ENCODE measurements at regions not wholly inside any gene's neighbourhood (a gene's known extent, or its start where the extent isn't known, plus 50 kb on each side); places are given as distances from the start of the nearest gene placed in this dataset.
"Not testable (repeated sequence)": the region's sequence is repeated elsewhere in the genome, so short reads cannot be mapped to it uniquely, and the experiment has no call there.

DNA sequence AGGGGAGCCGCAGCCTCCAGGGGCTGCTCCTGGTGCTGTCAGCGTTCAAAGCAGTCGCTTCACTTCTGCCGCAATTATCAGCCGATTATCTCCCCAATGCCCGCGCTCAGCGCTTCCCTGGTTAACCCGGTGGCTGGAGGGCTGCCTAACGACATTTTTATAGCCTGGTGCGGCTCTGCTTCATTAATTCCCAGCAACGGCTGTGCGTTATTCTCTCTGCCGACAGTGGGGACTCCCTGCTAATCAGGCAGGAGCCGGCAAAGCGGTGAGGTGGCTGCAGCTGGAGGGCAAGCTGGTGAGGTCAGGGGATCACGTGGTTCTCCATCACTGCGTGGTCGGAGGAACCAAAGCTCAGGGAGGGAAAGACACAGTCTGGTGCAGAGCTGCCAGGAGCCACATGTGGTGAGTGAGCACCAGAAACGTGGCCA is 62.9 kb downstream of the GLRX5 start:
- FAIRE-seq: no peak

GRCh38 chr14:95601650-95602049 is 66.8 kb downstream of the GLRX5 start:
- no peak for FAIRE-seq

- FAIRE-seq: no peak
Observed at GRCh38 chr14:95603415-95603814, 68.6 kb downstream of the GLRX5 start.

GRCh38 chr14:95606266-95606665 is 71.4 kb downstream of the GLRX5 start:
- FAIRE-seq: no peak

- no peak for FAIRE-seq
Observed at GRCh38 chr14:95608637-95609235, 73.9 kb downstream of the GLRX5 start.

DNA sequence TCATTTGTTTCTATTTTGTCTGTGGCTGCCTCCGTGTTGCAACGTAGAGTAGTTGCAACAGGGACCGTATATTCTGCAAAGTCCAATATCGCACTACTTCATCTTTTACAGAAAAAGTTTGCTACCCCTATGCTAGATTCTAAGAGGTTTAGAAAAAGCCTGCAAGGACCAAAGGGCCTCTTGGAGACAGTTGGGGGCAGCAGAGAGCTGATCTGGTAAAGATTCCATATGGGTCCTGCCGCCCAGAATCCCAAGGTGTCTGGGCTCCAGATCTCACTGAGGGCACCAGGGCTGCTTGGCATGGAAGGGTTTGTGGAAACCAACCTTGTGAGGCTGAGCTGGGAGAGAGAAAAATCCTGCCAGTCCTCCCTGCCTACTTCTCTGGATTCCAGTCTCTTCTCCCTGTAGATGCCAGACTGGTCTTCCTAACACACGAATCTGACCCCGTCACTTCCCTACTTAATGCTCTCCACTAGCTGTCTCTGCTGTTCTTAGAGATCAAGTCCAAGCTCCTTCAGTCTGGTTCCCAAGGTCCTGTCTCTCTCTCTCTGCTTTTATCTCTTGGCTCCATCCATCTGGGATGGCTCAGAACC is 74.6 kb downstream of the GLRX5 start:
- no peak for FAIRE-seq

GRCh38 chr14:95611293-95611880 is 74.8 kb upstream of the TCL1B start:
- FAIRE-seq: no peak

GRCh38 chr14:95614349-95614748 is 71.9 kb upstream of the TCL1B start:
- FAIRE-seq: no peak

- peak; percentile 62 for FAIRE-seq
Observed at GRCh38 chr14:95616745-95617144, 69.5 kb upstream of the TCL1B start.

GRCh38 chr14:95619785-95620417 is 66.3 kb upstream of the TCL1B start:
- FAIRE-seq: no peak

- no peak for FAIRE-seq
Observed at GRCh38 chr14:95620659-95621059, 65.6 kb upstream of the TCL1B start.

DNA sequence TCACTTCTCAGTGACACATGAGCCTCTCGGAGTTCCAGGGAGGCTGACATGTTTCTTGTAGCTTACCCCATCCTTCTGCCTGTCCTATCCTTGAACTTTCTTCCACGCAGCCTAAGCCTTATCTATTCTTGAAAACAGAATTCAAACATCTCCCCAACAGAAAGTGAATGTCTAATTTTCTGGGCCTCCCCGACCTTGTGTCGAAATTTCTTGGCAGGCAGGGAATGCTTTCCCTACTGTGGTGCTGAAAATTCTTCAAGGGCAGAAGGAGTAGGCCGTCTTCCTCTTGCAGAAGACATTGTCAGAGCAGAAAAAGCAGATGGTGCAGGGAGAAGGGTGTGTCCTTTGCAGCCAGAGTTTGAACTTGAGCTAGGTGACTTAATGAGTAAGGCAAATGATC is 63.0 kb upstream of the TCL1B start:
- FAIRE-seq: peak; percentile 18

- not testable (repeated sequence) for FAIRE-seq
Observed at GRCh38 chr14:95625710-95626109, 60.5 kb upstream of the TCL1B start.

- no peak for FAIRE-seq
Observed at GRCh38 chr14:95635051-95635450, 51.2 kb upstream of the TCL1B start.

Data from endometrium (tissue), 2 donors.